Adrenal gland (tissue), 9 donors: ENCODE measurements at regions not wholly inside any gene's neighbourhood (a gene's known extent, or its start where the extent isn't known, plus 50 kb on each side); places are given as distances from the start of the nearest gene placed in this dataset.
"Not testable (repeated sequence)": the region's sequence is repeated elsewhere in the genome, so short reads cannot be mapped to it uniquely, and the experiment has no call there.

ENCODE experiments used
- DNase-seq, 7 donors: peaks; one replicate each; pipeline ENCODE4 v3.0.0-alpha.2; 2019 to 2020
- H3K27ac ChIP-seq, 5 donors: fragments of 200-600 bp; sonication (generic) in 4 of 5; 1 replicate in 3 of 5; 2 replicates in 2 of 5; pipeline versions ENCODE4 v1.5.1 to v1.8.0; 2016 to 2020; ENCODE audit warnings: mild to moderate bottlenecking in 1 of 5
- H3K27me3 ChIP-seq: fragments of 200-600 bp; 2 replicates; pipeline ENCODE4 v1.8.0; 2021
- H3K36me3 ChIP-seq, 2 donors: fragments of 200-600 bp; replicated peaks in 1 of 2; 1 replicate in 1 of 2; 2 replicates in 1 of 2; pipeline versions ENCODE4 v1.5.1 to v1.8.0; 2018 to 2022
- H3K4me1 ChIP-seq, 2 donors: fragments of 200-600 bp; replicated peaks in 1 of 2; 1 replicate in 1 of 2; 2 replicates in 1 of 2; pipeline versions ENCODE4 v1.5.1 to v1.8.0; 2018 to 2021
- H3K4me3 ChIP-seq, 4 donors: fragments of 200-600 bp; sonication (generic) in 3 of 4; one replicate each; pipeline ENCODE4 v1.5.1; 2016 to 2018
- H3K9me3 ChIP-seq, 3 donors: fragments of 200-600 bp; sonication (generic) in 1 of 3; replicated peaks in 1 of 3; 1 replicate in 2 of 3; 2 replicates in 1 of 3; pipeline versions ENCODE4 v1.5.1 to v1.8.0; 2016 to 2021
- CTCF ChIP-seq, 6 experiments: fragments of 450-650 bp in 4 of 6; fragments of 200-600 bp in 2 of 6; sonication (generic) in 1 of 6; IDR thresholded peaks; 1 replicate in 5 of 6; 2 replicates in 1 of 6; pipeline versions ENCODE4 v1.5.1 to v1.8.0; 2016 to 2021; ENCODE audit warnings: antibody characterized with exemption in 6 of 6, mild to moderate bottlenecking in 2 of 6, moderate library complexity in 1 of 6
- POLR2A ChIP-seq, 2 donors: fragments of 450-650 bp; IDR thresholded peaks; one replicate each; pipeline ENCODE4 v1.6.1; 2017; ENCODE audit warnings: antibody characterized with exemption in 2 of 2, mild to moderate bottlenecking in 2 of 2, moderate library complexity in 1 of 2
- WGBS, 4 donors: extraction: QIAGEN DNeasy Blood & Tissue Kit in 2 of 4; methylation state at CpG; one replicate each; pipeline versions ENCODE4 v1.1.5 to v1.1.7; 2013 to 2017; 5-methylcytosine and 5-hydroxymethylcytosine counted together
- intact Hi-C, 2 donors: fragments of 100-400 bp; cut with DNase I; formaldehyde crosslinking; loops; one replicate each; pipeline versions ENCODE4 v1.14.1 to v1.15.0; 2022 to 2023
- donor health status: healthy with polysubstance abuse.
- donor health status: Bipolar disorder and iron deficiency.
- donor health status: DM: yes; HTN: yes; CAD: no.
- donor health status: DM: no; HTN: no; CAD: no.
- donor health status: DM: no; HTN: no; CAD: no.

GRCh38 chr10:6796231-6796630, 216.2 kb upstream of the PRKCQ start:
- H3K36me3 ChIP-seq, result no peaks in the 10 kb centered on the region
- H3K4me3 ChIP-seq, result no peak overlapping the region
- TF ChIP-seq CTCF (IDR thresholded peaks at IDR 0.05) (no peak), POLR2A (IDR thresholded peaks at IDR 0.05) (no peak)
- DNase-seq, result no peak
- no peaks in the 10 kb centered on the region for H3K27me3 ChIP-seq
- intact Hi-C loops, result no loop called here
- H3K4me1 ChIP-seq, result no peaks in the 10 kb centered on the region
- H3K27ac ChIP-seq, result no peak overlapping the region
- 75 to 91% (median 80%) methylated on average over 3 of the region's 3 CpGs for WGBS, 4 donors
- H3K9me3 ChIP-seq, result no peaks in the 10 kb centered on the region

- no peaks in the 10 kb centered on the region for H3K9me3 ChIP-seq
- WGBS, 4 donors, result 78 to 91% (median 84%) methylated on average over 6 of the region's 6 CpGs
- TF ChIP-seq POLR2A (IDR thresholded peaks at IDR 0.05) (no peak), CTCF (IDR thresholded peaks at IDR 0.05) (no peak)
- intact Hi-C loops, result no loop called here
- H3K36me3 ChIP-seq, result no peaks in the 10 kb centered on the region
- H3K4me3 ChIP-seq, result no peak overlapping the region
- no peak for DNase-seq
- H3K27me3 ChIP-seq, result no peaks in the 10 kb centered on the region
- H3K27ac ChIP-seq, result no peak overlapping the region
- H3K4me1 ChIP-seq, result no peaks in the 10 kb centered on the region
Measured at GRCh38 chr10:6795541-6795940, 215.5 kb upstream of the PRKCQ start.

GRCh38 chr10:6794841-6795240, 214.8 kb upstream of the PRKCQ start:
- H3K36me3 ChIP-seq, DNase-seq, H3K9me3 ChIP-seq, H3K4me1 ChIP-seq, H3K27me3 ChIP-seq, intact Hi-C loops, H3K27ac ChIP-seq, H3K4me3 ChIP-seq: not testable (repeated sequence)
- 46 to 59% (median 56%) methylated on average over 5 to 6 of the region's 10 CpGs for WGBS, 4 donors

- TF ChIP-seq CTCF (IDR thresholded peaks at IDR 0.05) (no peak), POLR2A (IDR thresholded peaks at IDR 0.05) (no peak)
- Histone ChIP-seq H3K36me3 (no peaks in the 10 kb centered on the region), H3K9me3 (no peaks in the 10 kb centered on the region), H3K27me3 (no peaks in the 10 kb centered on the region), H3K4me1 (no peaks in the 10 kb centered on the region), H3K27ac (no peak overlapping the region), H3K4me3 (no peak overlapping the region)
- intact Hi-C loops, result no loop called here
- no peak for DNase-seq
- 81 to 83% (median 82%) methylated on average over 10 of the region's 10 CpGs for WGBS, 4 donors
Measured at GRCh38 chr10:6794441-6794840, 214.4 kb upstream of the PRKCQ start.

- 75 to 83% (median 78%) methylated on average over 7 of the region's 7 CpGs for WGBS, 4 donors
- intact Hi-C loops, result loop anchor here in 1 of 2 donors (10.0 kb wide), 1 partner anchor 626 kb away; the partner anchor contains the start of gene SFMBT2
Measured at GRCh38 chr10:6788731-6789130, 208.7 kb upstream of the PRKCQ start.

More at GRCh38 chr10:6788731-6789130, 208.7 kb upstream of the PRKCQ start:
- no peak overlapping the region for H3K4me3 ChIP-seq
- no peaks in the 10 kb centered on the region for H3K36me3 ChIP-seq
- no peaks in the 10 kb centered on the region for H3K27me3 ChIP-seq
- no peak overlapping the region for H3K27ac ChIP-seq
- no peaks in the 10 kb centered on the region for H3K4me1 ChIP-seq
- H3K9me3 ChIP-seq, result no peaks in the 10 kb centered on the region
- no peak for TF ChIP-seq POLR2A (IDR thresholded peaks at IDR 0.05)
- no peak for TF ChIP-seq CTCF (IDR thresholded peaks at IDR 0.05)
- no peak for DNase-seq
